HL-60 (cell line): ENCODE measurements at regions not wholly inside any gene's neighbourhood (a gene's known extent, or its start where the extent isn't known, plus 50 kb on each side); places are given as distances from the start of the nearest gene placed in this dataset.
"Not testable (repeated sequence)": the region's sequence is repeated elsewhere in the genome, so short reads cannot be mapped to it uniquely, and the experiment has no call there.

Experiments used
- CTCF ChIP-seq: IDR thresholded peaks from one replicate; pipeline ENCODE4 v1.5.1; 2011; ENCODE audit warnings: low read length, control low read depth, inconsistent platforms; ENCODE audit not compliant: insufficient read depth
- POLR2AphosphoS5 ChIP-seq: IDR thresholded peaks from 2 replicates; pipeline ENCODE4 v1.6.1; 2012; ENCODE audit warnings: low read depth

GRCh38 chr4:69013933-69014332 is 62.3 kb upstream of the UGT2A3 start:
- not testable (repeated sequence) for TF ChIP-seq CTCF, POLR2AphosphoS5
